ACHN (cell line): ENCODE measurements at regions not wholly inside any gene's neighbourhood (a gene's known extent, or its start where the extent isn't known, plus 50 kb on each side); places are given as distances from the start of the nearest gene placed in this dataset.

Experiments
- DNase-seq: peaks from one replicate; pipeline ENCODE4 v3.0.0-alpha.2; 2015
- in situ Hi-C: cut with HindIII; loops from 2 replicates; pipeline ENCODE4 v1.10.0; 2017; ENCODE audit warnings: low sequenced_read_pairs, low pct_ligation_motif_present, low pct_unique_long_range_greater_than_20kb

DNA sequence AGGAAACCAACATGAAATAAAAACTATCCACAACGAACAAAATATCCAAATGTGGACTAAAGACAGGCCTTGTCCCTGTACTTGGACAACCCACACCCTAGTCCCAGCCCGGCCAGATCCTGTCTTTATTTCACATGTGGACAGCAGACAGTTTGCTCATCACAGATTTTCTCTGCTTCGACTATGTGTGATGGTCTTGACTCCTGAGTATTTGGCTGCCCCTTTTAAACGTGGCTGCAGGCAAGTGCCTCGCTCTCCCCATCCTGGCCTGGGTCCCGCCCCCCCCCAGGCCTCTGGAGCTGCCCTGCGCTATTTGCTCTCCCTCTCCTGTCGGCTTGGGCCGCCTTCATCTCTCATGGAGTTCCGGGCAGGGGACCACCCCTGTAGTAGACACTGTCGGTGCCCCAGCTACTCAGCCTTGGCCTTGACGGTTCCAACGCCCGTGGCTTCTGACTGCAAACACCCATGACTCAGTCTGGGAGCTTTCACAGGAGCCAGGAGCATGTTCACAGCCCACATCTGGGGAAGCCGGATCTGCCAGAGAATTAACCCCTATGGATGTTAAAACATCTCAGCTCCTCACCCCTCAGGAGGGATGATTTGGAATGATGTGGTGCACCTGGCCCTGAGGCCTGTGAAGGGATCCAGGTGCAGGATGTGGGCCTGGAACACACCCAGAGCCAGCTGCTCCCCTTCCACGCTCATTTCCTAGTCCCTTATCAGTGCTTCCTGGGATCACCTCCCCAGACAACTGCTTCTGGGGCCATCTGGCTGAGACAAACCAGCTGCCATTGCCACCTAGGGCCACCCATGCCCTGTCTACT is 229.7 kb upstream of the RPL38 start:
- in situ Hi-C loops: no loop called here
- DNase-seq: no peak

DNA sequence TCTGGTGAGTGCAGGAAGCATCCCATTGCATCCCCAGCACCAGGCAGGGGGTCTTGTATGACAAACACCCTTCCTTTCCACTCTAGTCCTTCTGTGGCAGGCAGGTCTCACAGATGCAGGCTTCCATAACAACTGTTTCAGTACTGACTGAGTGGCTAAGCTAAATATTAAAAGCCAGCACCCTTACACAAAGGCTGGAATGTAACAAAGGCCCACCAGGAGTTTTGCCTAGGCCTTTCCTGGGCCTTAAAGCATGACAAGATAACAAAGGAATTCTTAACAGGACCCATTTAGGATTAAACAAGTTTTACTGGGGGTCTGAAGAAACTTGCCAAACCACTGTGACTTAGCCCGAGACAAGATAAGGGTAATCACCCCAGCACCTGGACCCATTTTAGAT is 228.9 kb upstream of the RPL38 start:
- in situ Hi-C loops: no loop called here
- no peak for DNase-seq

DNA sequence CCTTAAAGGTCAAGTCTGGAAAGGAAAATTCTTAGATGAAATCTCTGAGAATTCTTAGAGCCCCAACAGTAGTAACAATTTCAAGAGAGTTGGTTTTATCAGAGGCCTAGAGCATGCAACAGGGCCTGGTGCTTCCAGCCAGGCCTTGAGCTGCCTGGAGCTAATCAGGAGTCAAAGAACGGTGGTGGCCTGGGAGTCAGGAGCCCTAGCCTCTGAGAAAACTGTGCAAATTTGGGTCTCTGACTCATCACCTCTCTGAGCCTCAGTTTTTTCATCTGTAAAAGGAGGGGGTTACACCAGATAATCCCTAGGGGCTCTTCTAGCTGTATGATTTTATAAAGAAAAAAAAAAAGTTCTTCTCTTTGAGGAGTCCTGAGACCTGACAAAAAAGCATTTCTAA is 227.3 kb upstream of the RPL38 start:
- DNase-seq: no peak
- in situ Hi-C loops: no loop called here

DNA sequence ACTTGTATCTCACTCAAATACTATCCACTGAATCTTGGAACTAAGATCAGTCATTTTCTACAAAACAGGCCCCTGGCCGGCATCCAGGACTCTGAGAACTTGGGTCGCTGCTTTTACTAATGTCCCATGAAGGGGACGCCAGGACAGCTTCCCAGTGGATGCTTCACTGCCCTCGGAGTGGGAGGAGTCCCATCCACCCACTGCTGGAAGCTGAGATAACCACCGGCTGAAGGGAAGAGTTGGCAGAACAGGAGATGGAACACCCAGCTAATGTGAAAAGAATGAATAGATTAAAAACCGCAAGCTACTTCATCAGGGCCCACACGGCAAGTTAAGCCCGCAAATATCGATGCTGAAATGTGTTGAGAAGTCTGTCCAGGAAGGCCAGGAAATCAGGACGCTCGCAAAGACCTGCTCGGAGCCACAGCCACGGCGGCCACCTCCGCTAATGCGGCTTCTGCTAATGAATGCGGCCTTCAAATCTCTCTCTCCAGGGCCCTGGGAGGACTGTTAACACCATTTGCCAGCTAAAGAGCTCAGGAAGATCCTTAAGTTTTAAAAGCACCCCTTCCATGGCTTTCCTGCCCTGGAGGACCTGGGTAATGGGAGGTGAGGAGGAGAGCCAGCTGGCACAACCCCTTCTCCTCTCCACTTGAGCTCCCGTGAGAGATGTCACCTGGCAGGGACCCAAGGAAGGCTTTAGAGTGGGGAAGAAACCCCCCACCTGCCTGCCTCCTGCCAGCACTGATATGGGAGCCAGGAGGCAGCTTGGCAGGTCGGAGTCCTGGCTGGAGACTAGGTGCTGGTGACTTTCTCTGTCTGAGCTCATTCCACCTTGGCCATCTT is 226.6 kb upstream of the RPL38 start:
- in situ Hi-C loops: no loop called here
- DNase-seq: no peak

DNA sequence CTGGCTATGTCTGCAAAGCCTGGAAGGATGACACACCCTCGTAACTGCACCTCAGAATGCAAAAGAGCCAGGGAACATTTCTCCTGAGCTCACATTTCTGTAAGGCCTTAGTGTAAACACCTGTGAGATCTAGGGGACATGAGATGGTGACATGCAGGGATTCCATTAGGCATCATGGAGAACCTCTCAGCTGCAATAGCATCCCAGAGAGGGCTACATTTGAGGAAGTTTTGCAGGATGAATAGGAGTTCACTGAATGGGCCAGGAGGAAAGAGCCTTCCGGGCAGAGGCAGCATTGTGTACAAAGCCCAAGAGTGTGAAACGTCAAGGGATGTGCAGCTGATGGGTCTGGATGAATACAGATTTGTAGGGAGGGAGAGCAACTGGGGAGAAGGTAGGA is 223.0 kb upstream of the RPL38 start:
- in situ Hi-C loops: no loop called here

DNA sequence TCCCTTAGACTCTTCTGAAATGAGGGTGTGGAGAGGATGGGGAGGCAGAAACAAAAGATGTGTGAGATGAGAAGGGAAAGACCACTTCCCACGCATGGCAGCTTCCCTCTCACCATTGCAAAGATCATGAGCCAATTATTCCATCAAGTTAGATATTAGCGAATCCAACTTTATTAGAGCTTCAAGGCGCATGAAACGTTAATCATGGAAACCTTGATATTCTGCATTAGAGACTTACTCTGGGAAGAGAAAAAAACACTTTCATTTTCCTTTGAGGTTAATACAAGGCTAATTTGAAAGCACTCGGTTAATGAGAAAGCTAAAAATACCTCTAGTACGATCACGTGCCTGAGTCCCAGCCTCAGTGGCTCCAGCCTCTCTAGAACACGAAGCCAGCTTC is 220.6 kb upstream of the RPL38 start:
- in situ Hi-C loops: no loop called here

More for the DNA sequence above, 223.0 kb upstream of the RPL38 start:
- no peak for DNase-seq

DNA sequence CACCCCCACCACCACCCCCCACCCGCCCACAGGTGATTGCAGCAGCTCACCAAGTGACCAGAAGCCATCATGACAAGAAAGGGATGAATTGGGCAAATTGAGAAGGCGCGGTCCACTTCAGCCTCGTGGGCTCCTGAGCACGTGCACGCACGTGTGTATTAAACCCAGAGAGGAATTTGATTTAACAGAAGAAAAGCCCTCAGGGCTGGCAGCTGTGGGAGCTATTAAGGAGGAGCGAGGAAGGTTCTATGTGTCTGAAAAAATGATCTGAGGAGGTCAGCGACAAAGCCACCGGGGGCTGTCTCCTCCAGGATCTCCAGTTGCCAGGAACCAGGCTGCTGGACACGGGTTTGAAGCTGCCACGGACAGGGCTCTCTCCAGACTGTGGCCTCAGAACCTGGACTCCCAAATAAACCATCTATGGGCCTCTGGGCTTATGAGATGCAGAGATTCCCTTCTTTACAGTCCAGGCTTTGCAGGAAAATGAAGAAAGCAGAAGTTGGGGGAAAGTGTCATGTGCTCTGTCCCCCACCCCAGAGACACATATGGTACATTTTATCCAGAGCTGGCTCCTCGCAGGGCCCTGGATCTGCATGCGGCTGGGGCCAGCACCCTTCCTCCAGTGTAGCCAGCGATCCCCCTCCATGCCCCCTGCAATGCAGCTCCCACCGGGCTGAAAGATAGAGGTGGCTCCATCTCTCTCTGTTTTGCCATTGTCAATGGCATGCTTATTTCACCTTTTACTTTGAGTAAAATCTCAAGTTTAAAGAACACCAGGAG is 219.7 kb upstream of the RPL38 start:
- DNase-seq: no peak
- in situ Hi-C loops: no loop called here

More for the DNA sequence above, 220.6 kb upstream of the RPL38 start:
- no peak for DNase-seq

DNA sequence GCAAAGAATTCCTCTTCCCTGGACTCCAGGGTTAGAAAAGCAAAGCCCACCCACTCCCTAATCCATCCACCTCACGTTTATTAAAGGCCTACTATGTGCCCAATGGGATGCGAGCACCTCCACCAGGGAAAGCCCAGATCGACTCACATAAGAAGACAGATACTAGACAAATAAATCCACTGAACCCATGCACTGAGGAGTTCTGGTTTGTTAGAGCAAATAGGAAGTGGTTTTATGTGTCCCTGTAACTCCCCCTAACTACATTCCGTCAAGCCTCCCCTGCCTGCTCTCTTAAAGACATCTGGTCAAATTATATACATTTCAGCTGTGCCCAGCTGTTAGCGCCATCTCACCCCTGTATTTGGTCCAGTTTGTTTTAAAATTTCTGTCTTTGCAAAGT is 218.5 kb upstream of the RPL38 start:
- in situ Hi-C loops: no loop called here

DNA sequence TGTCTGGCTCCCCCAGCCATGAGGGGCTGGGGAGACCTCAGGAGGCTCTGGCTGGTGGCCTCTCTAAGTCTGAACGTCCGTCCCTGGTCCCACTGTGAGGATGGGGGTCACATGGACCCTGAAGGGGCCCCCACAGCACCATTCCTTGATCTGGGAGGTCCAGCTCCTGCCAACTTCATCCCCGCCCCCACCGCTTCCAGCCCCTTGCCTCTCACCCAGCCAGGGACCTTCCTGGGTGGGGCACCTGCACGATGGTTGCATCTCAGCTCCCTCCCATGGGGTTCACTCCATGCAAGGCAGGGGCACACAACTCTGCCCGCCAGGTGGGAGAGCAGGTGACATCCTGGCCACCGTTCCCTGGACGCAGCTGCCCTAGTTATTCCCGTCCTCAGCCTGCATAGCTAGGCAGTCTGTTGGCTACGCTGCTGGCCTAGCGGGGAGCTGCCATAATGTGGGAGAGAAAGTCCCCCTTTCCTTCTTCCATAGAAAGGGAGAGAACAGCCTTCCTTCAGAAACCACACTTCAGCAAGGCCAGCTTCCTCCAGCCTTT is 217.9 kb upstream of the RPL38 start:
- no peak for DNase-seq
- in situ Hi-C loops: no loop called here

More for the DNA sequence above, 218.5 kb upstream of the RPL38 start:
- DNase-seq: no peak

DNA sequence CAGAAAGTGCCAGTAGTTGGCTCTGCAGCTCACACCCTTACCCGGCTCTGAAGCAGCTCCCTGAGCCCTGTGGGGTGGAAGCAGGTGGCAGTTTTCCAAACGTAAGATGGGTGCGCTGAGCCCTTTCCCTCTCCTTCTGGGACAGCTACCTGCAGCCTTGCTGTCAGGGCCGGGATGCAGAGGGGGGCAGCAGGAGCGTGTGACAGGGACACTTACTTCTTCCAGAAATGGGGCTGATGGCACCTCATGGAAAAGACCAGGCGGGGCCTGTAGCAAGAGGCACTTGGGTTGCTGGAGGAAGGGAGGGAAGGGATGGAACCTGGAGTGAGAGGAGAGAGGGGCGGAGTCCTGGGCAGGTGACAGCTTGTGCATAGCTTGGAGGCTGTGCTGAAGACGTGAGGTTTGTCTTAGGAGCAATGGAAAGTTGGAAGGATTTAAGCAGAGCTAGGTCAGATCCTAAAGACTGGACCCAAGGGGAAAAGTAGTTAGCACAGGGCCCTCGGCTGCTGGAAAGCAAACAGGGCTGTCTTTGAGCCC is 216.8 kb upstream of the RPL38 start:
- no peak for DNase-seq
- in situ Hi-C loops: no loop called here

DNA sequence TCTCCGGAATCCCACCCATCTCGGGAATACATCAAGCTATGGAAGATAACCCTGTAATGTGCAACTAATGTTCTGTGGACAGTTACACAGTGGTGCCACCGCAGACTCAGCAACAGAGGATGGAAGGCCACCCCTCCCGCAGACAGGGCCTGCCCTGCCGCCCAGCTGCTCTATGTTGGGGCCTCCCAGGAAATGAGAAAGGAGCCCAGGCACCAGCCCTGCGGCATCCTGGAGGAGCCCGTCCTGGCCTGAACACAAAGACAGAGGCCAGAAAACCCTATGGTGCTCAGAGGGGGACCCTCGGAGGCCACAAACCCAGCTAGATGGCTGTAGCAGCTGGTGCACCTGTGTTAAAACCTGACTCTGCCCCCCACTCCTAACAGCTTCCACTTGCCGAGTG is 216.1 kb upstream of the RPL38 start:
- no peak for DNase-seq
- in situ Hi-C loops: no loop called here

DNA sequence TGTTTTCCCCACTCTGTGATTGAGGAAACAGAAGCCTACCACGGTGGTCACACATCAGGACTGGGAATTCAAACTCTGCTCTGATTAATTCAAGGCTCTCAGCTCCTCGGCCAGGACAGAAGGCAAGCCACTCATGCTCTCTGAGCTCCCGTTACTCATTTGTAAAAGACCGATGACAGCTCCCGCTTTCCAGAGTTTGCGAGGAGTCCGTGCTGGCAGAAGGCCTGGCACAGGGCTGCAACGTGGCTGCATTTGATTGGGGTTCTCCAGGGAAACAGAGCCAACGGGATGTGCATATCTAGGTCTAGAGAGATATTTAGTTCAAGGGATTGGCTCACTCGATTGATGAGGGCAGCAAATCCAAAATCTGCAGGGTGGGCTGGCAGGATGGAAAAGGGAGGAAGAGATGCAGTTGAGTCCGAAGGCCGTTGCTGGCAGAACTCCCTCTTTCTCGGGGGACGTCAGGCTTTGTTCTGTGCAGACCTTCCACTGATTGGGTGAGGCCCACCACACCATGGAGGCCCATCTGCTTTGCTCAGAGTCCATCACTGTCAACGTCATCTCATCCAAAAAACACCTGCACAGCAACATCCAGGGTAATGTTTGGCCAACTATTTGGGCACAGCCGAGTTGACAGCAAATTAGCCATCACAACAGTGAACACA is 215.5 kb upstream of the RPL38 start:
- in situ Hi-C loops: no loop called here
- no peak for DNase-seq

DNA sequence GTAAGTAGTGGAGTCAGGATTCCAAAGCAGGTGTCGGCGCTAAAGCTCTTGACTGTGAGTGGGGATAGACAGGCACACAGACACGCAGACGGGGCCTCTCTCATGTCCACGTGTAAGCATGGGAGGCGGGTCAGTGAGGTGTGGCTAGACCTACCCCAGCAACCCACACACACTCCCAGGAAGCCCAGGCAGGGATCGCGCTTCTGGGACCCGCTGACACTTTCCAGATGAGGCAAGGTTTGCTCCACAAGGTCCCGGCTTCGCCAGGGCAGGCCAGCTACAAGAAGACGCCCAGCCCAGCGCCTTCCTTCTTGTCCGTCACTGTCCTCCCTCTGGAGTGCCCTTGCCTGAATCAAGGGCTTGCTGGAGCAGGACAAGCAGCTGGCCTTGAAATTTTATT is 213.8 kb upstream of the RPL38 start:
- in situ Hi-C loops: no loop called here
- no peak for DNase-seq

DNA sequence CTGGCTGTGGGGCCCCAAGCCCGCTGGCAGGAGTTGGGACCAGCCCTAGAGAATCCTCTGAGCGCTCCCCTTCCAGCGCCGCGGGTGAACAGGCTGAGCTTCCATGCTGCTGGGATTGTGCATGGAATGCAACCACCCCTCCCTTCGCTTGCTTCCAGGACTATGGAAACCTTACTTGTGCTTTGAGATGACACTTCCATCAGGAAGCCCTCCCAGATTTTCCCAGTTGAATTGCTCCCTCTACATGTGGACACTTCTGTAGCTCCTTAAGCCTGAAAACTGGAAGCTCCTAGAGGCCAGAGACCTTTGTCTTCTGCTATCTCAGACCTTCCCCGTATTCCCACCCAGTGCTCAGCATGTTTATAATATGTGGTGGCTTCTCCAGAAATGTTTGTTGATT is 213.2 kb upstream of the RPL38 start:
- in situ Hi-C loops: no loop called here
- no peak for DNase-seq

DNA sequence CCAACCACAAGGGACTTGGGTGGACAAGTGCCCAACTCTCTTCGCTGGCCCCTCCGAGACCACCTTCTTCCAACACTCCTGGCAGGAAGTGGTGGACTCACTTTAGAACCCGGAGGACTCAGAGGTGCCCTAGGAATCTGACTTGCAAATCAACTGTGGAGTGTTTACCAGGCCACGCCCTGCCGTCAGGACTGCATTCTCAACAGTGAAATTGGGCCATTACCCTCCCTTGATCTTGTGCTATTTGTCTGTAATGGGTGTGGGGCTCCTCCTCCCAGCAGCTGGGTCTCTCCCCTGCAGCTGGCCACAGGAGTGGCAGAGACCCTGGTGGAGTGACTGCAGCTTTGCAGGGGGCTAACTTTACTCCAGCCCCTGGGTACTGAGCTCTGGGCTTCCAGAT is 212.2 kb upstream of the RPL38 start:
- in situ Hi-C loops: no loop called here

DNA sequence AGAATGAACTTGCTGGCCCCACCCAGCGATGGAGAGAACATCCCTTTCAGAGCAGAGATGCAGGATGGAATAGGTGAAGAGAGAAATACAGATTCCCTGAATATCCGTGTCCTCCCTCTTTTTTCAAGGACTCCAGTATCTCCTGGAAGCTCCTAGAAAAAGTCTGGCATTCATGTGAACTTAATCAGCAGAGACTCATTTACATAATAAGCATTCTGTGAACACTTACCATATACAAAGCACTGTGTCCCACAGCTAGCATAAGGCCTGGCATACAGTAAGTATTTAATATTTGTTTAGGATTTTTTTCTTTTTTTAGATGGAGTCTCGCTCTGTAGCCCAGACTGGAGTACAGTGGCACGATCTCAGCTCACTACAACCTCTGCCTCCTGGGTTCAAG is 208.5 kb upstream of the RPL38 start:
- in situ Hi-C loops: no loop called here
- no peak for DNase-seq

More for the DNA sequence above, 212.2 kb upstream of the RPL38 start:
- DNase-seq: no peak

DNA sequence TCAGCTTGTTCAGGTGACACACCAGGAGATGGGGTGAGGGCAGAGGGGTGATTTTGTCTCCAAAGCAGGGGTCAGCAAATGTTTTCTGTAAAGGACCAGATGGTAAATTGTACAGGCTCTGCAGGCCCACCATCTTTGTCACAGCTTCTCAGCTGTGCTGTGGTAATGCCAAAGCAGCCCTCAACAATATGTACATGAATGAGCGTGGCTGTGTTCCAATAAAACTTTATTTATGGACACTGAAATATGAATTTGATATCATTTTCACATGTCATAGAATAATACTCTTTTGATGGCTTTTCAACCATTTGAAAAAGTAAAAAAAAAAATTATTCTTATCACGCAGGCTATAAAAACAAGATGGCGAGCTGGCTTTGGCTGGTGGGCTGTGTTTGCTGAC is 206.4 kb upstream of the RPL38 start:
- in situ Hi-C loops: no loop called here
- DNase-seq: no peak

DNA sequence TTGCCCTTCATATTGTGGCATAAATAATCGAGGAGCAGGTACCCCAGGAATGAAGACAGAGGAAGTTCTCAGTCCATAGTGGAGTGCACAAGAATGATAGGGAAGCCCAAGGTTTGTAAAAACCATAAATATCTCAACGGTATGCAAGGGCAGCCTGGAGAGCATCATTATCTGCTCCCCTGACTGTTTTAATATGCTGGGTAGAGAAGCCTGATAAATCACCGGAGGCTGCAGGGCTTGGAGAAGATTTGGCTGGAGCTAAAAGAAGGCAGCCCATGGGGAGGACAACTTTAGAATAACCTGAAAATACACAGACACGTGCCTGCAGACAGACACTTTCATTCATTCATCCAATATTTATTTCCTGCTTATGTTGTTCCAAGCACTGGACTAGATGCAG is 205.2 kb upstream of the RPL38 start:
- DNase-seq: no peak
- in situ Hi-C loops: no loop called here
